ENCODE measurements at regions not wholly inside any gene's neighbourhood (a gene's known extent, or its start where the extent isn't known, plus 50 kb on each side); places are given as distances from the start of the nearest gene placed in this dataset.

- TF ChIP-seq CTCF (IDR thresholded peaks at IDR 0.05): no peak
- no peak for TF ChIP-seq POLR2A (IDR thresholded peaks at IDR 0.05)
- no peak for TF ChIP-seq EP300 (IDR thresholded peaks at IDR 0.05)
- TF ChIP-seq POLR2AphosphoS5 (IDR thresholded peaks at IDR 0.05): no peak
Observed at GRCh38 chr11:38718659-38719058, 2120.6 kb upstream of the RAG2 start.

All from stomach (tissue), 4 donors.